ENCODE measurements at regions not wholly inside any gene's neighbourhood (a gene's known extent, or its start where the extent isn't known, plus 50 kb on each side); places are given as distances from the start of the nearest gene placed in this dataset.

- DNase-seq (ENCODE audit: low read depth, low spot score), result no peak
- TF ChIP-seq CTCF (IDR thresholded peaks at IDR 0.05; ENCODE audit: insufficient read depth, low read length, missing control alignments), result no peak
- ChIA-PET CTCF (no interaction called here), POLR2A (no interaction called here)
- H3K4me3 ChIP-seq (ENCODE audit: low read depth, low read length), result no peak overlapping the region
Observed at GRCh38 chr9:105966834-105967233, 272.5 kb downstream of the TMEM38B start.

- CTCF ChIA-PET, result no interaction called here
- TF ChIP-seq CTCF (IDR thresholded peaks at IDR 0.05; ENCODE audit: insufficient read depth, low read length, missing control alignments), result no peak
- no peak overlapping the region for H3K4me3 ChIP-seq (ENCODE audit: low read depth, low read length)
- POLR2A ChIA-PET, result no interaction called here
- DNase-seq (ENCODE audit: low read depth, low spot score), result no peak
Observed at GRCh38 chr9:105967248-105967647, 272.9 kb downstream of the TMEM38B start.

- no peak overlapping the region for H3K4me3 ChIP-seq (ENCODE audit: low read depth, low read length)
- no peak for TF ChIP-seq CTCF (IDR thresholded peaks at IDR 0.05; ENCODE audit: insufficient read depth, low read length, missing control alignments)
- ChIA-PET CTCF (no interaction called here), POLR2A (no interaction called here)
- no peak for DNase-seq (ENCODE audit: low read depth, low spot score)
Observed at GRCh38 chr9:105967797-105968196, 273.5 kb downstream of the TMEM38B start.

GRCh38 chr9:105968811-105969466 is 274.6 kb downstream of the TMEM38B start:
- ChIA-PET CTCF (no interaction called here), POLR2A (no interaction called here)

GRCh38 chr9:105969636-105970035 is 275.3 kb downstream of the TMEM38B start:
- CTCF ChIA-PET, result no interaction called here
- no peak for TF ChIP-seq CTCF (IDR thresholded peaks at IDR 0.05; ENCODE audit: insufficient read depth, low read length, missing control alignments)
- H3K4me3 ChIP-seq (ENCODE audit: low read depth, low read length), result no peak overlapping the region
- POLR2A ChIA-PET, result no interaction called here
- DNase-seq (ENCODE audit: low read depth, low spot score), result no peak

More at GRCh38 chr9:105968811-105969466, 274.6 kb downstream of the TMEM38B start:
- no peak overlapping the region for H3K4me3 ChIP-seq (ENCODE audit: low read depth, low read length)
- no peak for DNase-seq (ENCODE audit: low read depth, low spot score)
- no peak for TF ChIP-seq CTCF (IDR thresholded peaks at IDR 0.05; ENCODE audit: insufficient read depth, low read length, missing control alignments)

GRCh38 chr9:105971986-105972385 is 277.6 kb downstream of the TMEM38B start:
- no peak for DNase-seq (ENCODE audit: low read depth, low spot score)
- ChIA-PET CTCF (no interaction called here), POLR2A (no interaction called here)
- no peak overlapping the region for H3K4me3 ChIP-seq (ENCODE audit: low read depth, low read length)
- TF ChIP-seq CTCF (IDR thresholded peaks at IDR 0.05; ENCODE audit: insufficient read depth, low read length, missing control alignments), result no peak
